Erythroblast (primary cell): ENCODE measurements at regions not wholly inside any gene's neighbourhood (a gene's known extent, or its start where the extent isn't known, plus 50 kb on each side); places are given as distances from the start of the nearest gene placed in this dataset.

Source experiments
- GATA1 ChIP-seq: IDR thresholded peaks from 2 replicates; pipeline ENCODE4 v1.6.1; 2011; ENCODE audit warnings: low read depth, mild to moderate bottlenecking, control low read depth, low read length, moderate library complexity
- POLR2A ChIP-seq: IDR thresholded peaks from 2 replicates; pipeline ENCODE4 v1.6.1; 2011; ENCODE audit warnings: mild to moderate bottlenecking, low read length

DNA sequence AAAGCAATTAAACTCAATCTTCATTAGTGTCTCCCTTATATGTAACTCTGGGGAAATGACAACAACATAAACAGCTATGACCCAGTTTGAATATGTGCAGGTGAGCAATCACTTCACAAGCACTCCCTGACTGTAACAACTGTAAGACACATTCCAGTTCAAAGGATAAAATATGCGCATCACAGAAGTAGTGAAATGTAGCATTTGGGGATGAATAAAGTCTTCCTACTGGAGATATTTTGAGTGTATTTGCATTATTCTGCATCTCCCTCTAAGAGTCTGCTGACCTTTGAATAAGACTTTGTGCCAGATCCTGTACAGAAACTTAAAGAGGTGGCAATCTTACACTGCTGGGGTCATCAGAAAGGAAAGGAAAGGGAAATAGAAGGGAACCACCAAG is 179.5 kb upstream of the TBX18 start:
- no peak for TF ChIP-seq POLR2A
- TF ChIP-seq GATA1: no peak
